ENCODE measurements at regions not wholly inside any gene's neighbourhood (a gene's known extent, or its start where the extent isn't known, plus 50 kb on each side); places are given as distances from the start of the nearest gene placed in this dataset.

DNA sequence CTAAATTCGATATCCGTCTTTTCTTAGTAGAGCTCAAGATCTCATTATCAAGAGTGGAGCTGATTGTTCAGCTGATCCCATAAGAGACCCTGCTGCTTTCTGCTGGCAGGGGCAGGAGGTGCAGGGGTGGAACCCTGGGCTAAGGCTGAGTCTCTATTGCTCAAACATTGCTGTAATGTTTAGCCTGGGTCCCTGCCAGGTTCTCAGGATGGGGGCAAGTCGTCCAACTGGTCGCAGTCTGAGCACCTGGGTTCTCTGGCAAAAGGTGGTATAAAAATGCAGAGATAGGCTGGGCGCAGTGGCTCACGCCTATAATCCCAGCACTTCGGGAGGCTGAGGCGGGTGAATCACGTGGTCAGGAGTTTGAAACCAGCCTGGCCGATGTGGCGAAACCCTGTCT lies 62.0 kb upstream of the NRBF2 start:
- Mint-ChIP-seq H3K4me1 (no peaks in the 10 kb centered on the region), H3K27ac (no peak overlapping the region), H3K4me3 (no peak overlapping the region), H3K9me3 (ENCODE audit: insufficient read depth) (no peaks in the 10 kb centered on the region), H3K27me3 (peaks cover 50% of the 10 kb centered on the region)
- 95% methylated on average over 11 of the region's 11 CpGs for WGBS (ENCODE audit: insufficient coverage)
- Histone ChIP-seq H3K4me1 (ENCODE audit: control insufficient read depth in 2 of 2, insufficient read depth in 2 of 2, low read length in 2 of 2) (no peaks in the 10 kb centered on the region), H3K36me3 (replicated peaks in 1 of 2; ENCODE audit: control extremely low read depth in 1 of 2, control insufficient read depth in 1 of 2, extremely low read depth in 1 of 2, insufficient read depth in 2 of 2, low read length in 1 of 2) (no peaks in the 10 kb centered on the region), H3K27me3 (replicated peaks in 1 of 4; ENCODE audit: control extremely low read depth in 1 of 4, control insufficient read depth in 3 of 4, insufficient read depth in 4 of 4, low read length in 3 of 4) (peaks cover 0 to 13% (median 7%) of the 10 kb centered on the region in 4 experiments), H3K4me2 (replicated peaks; ENCODE audit: low read depth, low read length, poor library complexity, severe bottlenecking) (no peak overlapping the region), H4K20me1 (ENCODE audit: control insufficient read depth, insufficient read depth, low read length, poor library complexity, severe bottlenecking) (no peaks in the 10 kb centered on the region), H3K9me3 (ENCODE audit: control extremely low read depth in 1 of 3, control insufficient read depth in 2 of 3, insufficient read depth in 1 of 3, low read length in 2 of 3) (no peaks in the 10 kb centered on the region), H2AFZ (ENCODE audit: insufficient read depth, low read depth, low read length, poor library complexity, severe bottlenecking) (no peak overlapping the region), H3K4me3 (ENCODE audit: control extremely low read depth in 1 of 5, extremely low read depth in 1 of 5, insufficient read depth in 1 of 5, low read depth in 2 of 5, low read length in 4 of 5) (no peak overlapping the region), H3K9ac (ENCODE audit: low read length) (no peak overlapping the region), H3K79me2 (ENCODE audit: control insufficient read depth, insufficient read depth, low read length) (no peaks in the 10 kb centered on the region), H3K27ac (ENCODE audit: low read length in 2 of 2) (no peak overlapping the region)
- CTCF ChIA-PET: interaction anchor here (0.6 kb wide), 1 partner anchor 21 kb away, joined by 3 read pairs; no protein-coding TSS in a partner anchor
- no peak for ATAC-seq (ENCODE audit: low read depth)
- POLR2A ChIA-PET: no interaction called here
- intact Hi-C loops (cut with micrococcal nuclease): no loop called here
- TF ChIP-seq, protein P1, sequence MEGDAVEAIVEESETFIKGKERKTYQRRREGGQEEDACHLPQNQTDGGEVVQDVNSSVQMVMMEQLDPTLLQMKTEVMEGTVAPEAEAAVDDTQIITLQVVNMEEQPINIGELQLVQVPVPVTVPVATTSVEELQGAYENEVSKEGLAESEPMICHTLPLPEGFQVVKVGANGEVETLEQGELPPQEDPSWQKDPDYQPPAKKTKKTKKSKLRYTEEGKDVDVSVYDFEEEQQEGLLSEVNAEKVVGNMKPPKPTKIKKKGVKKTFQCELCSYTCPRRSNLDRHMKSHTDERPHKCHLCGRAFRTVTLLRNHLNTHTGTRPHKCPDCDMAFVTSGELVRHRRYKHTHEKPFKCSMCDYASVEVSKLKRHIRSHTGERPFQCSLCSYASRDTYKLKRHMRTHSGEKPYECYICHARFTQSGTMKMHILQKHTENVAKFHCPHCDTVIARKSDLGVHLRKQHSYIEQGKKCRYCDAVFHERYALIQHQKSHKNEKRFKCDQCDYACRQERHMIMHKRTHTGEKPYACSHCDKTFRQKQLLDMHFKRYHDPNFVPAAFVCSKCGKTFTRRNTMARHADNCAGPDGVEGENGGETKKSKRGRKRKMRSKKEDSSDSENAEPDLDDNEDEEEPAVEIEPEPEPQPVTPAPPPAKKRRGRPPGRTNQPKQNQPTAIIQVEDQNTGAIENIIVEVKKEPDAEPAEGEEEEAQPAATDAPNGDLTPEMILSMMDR (IDR thresholded peaks at IDR 0.05): no peak
- no peak for TF ChIP-seq EZH2 (IDR thresholded peaks at IDR 0.05; ENCODE audit: borderline replicate concordance, insufficient read depth, low read depth, low read length, poor library complexity, severe bottlenecking)
- DNase-seq: no peak

DNA sequence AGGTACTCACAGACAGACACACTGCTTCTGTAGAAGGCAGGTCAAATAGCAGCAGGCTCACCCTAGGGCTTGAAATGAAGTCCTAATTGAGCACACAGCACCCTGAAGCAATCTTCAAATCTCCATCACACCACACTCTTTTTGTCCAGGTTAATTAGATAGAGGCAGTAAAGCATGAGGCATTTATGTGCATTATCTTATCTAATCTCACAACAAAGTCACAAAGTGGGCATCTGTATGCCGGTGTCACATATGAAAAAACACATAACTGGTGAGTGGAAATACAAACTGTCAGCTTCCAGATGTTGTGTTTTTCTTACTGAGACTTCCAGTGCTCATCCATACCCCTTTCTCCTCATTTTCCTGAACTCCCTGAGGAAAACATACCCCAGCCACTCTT lies 63.8 kb upstream of the NRBF2 start:
- Histone ChIP-seq H3K4me1 (ENCODE audit: control insufficient read depth in 2 of 2, insufficient read depth in 2 of 2, low read length in 2 of 2) (no peaks in the 10 kb centered on the region), H3K9me3 (ENCODE audit: control extremely low read depth in 1 of 3, control insufficient read depth in 2 of 3, insufficient read depth in 1 of 3, low read length in 2 of 3) (no peaks in the 10 kb centered on the region), H3K79me2 (ENCODE audit: control insufficient read depth, insufficient read depth, low read length) (no peaks in the 10 kb centered on the region), H3K9ac (ENCODE audit: low read length) (no peak overlapping the region), H3K36me3 (replicated peaks in 1 of 2; ENCODE audit: control extremely low read depth in 1 of 2, control insufficient read depth in 1 of 2, extremely low read depth in 1 of 2, insufficient read depth in 2 of 2, low read length in 1 of 2) (no peaks in the 10 kb centered on the region), H3K4me3 (ENCODE audit: control extremely low read depth in 1 of 5, extremely low read depth in 1 of 5, insufficient read depth in 1 of 5, low read depth in 2 of 5, low read length in 4 of 5) (no peak overlapping the region), H3K4me2 (replicated peaks; ENCODE audit: low read depth, low read length, poor library complexity, severe bottlenecking) (no peak overlapping the region), H3K27ac (ENCODE audit: low read length in 2 of 2) (no peak overlapping the region), H2AFZ (ENCODE audit: insufficient read depth, low read depth, low read length, poor library complexity, severe bottlenecking) (no peak overlapping the region), H3K27me3 (replicated peaks in 1 of 4; ENCODE audit: control extremely low read depth in 1 of 4, control insufficient read depth in 3 of 4, insufficient read depth in 4 of 4, low read length in 3 of 4) (peaks cover 0 to 23% (median 14%) of the 10 kb centered on the region in 4 experiments), H4K20me1 (ENCODE audit: control insufficient read depth, insufficient read depth, low read length, poor library complexity, severe bottlenecking) (no peaks in the 10 kb centered on the region)
- no peak for DNase-seq
- ChIA-PET CTCF (no interaction called here), POLR2A (no interaction called here)
- H3K4me1 Mint-ChIP-seq: no peaks in the 10 kb centered on the region
- intact Hi-C loops (cut with micrococcal nuclease): no loop called here
- ATAC-seq (ENCODE audit: low read depth): no peak
- H3K27ac Mint-ChIP-seq: no peak overlapping the region
- H3K4me3 Mint-ChIP-seq: no peak overlapping the region
- TF ChIP-seq EZH2 (IDR thresholded peaks at IDR 0.05; ENCODE audit: borderline replicate concordance, insufficient read depth, low read depth, low read length, poor library complexity, severe bottlenecking): no peak
- TF ChIP-seq, protein P1 (IDR thresholded peaks at IDR 0.05): no peak
- peaks cover 48% of the 10 kb centered on the region for H3K27me3 Mint-ChIP-seq
- no peaks in the 10 kb centered on the region for H3K9me3 Mint-ChIP-seq (ENCODE audit: insufficient read depth)
- 88% methylated on average over 1 of the region's 1 CpG for WGBS (ENCODE audit: insufficient coverage)

Data from B cell (primary cell).